Fibroblast of pulmonary artery (primary cell): ENCODE measurements at regions not wholly inside any gene's neighbourhood (a gene's known extent, or its start where the extent isn't known, plus 50 kb on each side); places are given as distances from the start of the nearest gene placed in this dataset.
"Not testable (repeated sequence)": the region's sequence is repeated elsewhere in the genome, so short reads cannot be mapped to it uniquely, and the experiment has no call there.

Experiments used
- DNase-seq: peaks from one replicate; pipeline ENCODE4 v3.0.0-alpha.2; 2010; ENCODE audit warnings: low read depth
- H3K4me3 ChIP-seq: replicated peaks from 2 replicates; pipeline ENCODE4 v1.5.1; 2011; ENCODE audit warnings: low read depth, mild to moderate bottlenecking, control low read depth, low read length, moderate library complexity
- TF ChIP-seq, protein P1 (sequence below): IDR thresholded peaks from 2 replicates; pipeline ENCODE4 v1.5.1; 2011; ENCODE audit warnings: mild to moderate bottlenecking, control low read depth, low read length, inconsistent platforms; ENCODE audit errors: missing control alignments

DNA sequence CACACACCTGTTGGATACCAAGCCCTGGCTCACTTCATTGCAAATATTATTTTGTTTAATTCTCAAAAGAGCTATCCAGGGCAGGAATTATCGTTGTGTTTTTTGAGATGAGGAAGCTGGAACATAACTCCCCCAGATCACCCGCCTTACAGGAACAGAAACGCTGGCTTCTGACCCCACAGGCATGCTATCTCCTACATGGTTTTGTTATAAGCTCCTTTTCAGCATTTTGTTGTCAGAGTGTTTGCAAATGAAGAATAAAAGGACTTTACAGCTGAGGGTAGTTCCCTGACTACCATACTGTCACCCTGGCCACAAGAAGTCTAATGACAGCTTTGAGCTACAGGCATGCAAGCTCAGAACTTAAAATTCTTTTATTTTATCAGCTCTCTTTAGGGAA, 62.0 kb upstream of the MRPS9 start:
- no peak for DNase-seq
- no peak overlapping the region for H3K4me3 ChIP-seq
- TF ChIP-seq, protein P1, sequence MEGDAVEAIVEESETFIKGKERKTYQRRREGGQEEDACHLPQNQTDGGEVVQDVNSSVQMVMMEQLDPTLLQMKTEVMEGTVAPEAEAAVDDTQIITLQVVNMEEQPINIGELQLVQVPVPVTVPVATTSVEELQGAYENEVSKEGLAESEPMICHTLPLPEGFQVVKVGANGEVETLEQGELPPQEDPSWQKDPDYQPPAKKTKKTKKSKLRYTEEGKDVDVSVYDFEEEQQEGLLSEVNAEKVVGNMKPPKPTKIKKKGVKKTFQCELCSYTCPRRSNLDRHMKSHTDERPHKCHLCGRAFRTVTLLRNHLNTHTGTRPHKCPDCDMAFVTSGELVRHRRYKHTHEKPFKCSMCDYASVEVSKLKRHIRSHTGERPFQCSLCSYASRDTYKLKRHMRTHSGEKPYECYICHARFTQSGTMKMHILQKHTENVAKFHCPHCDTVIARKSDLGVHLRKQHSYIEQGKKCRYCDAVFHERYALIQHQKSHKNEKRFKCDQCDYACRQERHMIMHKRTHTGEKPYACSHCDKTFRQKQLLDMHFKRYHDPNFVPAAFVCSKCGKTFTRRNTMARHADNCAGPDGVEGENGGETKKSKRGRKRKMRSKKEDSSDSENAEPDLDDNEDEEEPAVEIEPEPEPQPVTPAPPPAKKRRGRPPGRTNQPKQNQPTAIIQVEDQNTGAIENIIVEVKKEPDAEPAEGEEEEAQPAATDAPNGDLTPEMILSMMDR = no peak

DNA sequence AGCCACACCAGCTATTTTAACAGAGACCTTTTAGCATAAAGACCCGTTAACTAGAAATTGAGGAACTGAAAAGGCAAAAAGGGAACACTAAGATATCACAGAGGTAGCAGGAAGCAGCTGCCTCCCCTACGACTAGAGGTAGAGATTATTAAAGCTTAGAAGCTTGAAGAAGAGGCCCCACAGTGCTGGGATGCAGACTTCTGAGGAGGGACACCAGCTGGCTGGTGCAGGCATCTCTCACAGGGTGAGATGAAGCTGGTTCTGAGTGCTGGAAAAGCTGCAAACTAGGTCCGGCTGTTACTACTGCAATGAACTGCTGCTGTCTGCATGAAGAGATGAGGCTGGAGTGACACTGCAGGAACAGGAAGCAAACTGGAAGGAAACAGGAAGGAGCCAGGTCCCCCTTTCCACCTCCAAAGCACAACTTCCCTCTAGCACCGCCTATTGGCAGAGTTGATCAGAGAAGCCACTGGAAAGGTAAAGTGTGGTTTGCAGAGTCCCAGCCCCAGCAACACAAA, 61.2 kb upstream of the MRPS9 start:
- no peak overlapping the region for H3K4me3 ChIP-seq
- TF ChIP-seq, protein P1 = no peak
- no peak for DNase-seq

DNA sequence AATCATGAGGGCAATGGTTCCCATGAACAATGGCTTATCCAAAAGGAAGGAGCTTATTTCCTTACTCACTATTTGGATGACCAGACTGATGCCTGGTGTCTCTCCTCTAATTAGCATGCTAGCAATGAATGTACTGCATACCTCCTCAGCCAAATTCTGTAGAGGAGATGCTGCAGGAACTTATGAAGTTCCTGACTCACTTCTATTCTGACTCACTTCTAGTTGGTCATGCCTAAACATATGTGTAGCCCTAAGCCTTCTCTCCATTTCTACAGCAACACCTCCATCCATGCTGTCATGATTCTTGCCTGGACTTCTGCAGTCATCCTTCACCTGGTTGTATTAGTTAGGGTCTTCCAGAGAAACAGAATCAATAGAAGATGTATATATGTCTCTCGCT, 59.9 kb upstream of the MRPS9 start:
- H3K4me3 ChIP-seq = no peak overlapping the region
- TF ChIP-seq, protein P1 = no peak
- DNase-seq = no peak

DNA sequence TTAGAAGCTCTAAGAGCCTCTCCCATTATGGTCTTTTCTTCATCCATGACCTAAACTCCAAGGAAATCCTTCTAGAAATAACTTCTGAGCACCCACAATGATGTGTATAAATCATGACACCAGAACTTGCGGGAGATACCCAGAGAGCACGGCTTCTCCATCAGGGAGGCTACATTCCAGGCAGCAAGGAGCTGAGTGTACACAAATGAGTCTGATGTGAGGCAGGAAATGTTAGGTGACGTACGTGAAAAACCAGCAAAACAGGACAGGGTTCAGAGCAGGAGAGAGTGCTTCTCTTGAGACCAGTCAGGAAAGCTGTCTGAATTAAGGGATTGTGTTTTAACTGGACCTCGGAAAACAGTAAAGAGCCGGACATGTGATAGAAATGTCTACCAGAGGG, 58.1 kb upstream of the MRPS9 start:
- not testable (repeated sequence) for H3K4me3 ChIP-seq, DNase-seq

DNA sequence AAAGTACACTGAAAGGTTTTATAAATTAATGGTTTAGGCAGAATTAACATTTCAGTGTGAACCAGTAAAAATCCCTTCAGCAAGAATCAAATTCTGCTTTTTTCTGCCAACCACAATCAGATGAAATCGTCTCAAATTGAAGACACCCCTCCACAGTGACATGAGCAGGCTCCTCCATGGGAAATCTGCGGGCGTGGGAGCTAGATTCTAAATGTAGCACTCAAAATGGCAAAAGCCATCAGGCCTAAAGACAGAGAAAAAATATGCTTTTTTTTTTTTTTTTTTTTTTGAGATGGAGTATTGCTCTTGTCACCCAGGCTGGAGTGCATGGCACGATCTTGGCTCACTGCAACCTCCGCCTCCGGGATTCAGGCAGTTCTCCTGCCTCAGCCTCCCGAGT, 55.8 kb upstream of the MRPS9 start:
- TF ChIP-seq, protein P1 = no peak
- no peak for DNase-seq
- H3K4me3 ChIP-seq = no peak overlapping the region
